ENCODE measurements at regions not wholly inside any gene's neighbourhood (a gene's known extent, or its start where the extent isn't known, plus 50 kb on each side); places are given as distances from the start of the nearest gene placed in this dataset.

GRCh38 chr12:125888921-125889320 is 823.7 kb downstream of the AACS start:
- H3K27ac ChIP-seq: no peak overlapping the region
- no peak overlapping the region for H3K4me3 ChIP-seq

DNA sequence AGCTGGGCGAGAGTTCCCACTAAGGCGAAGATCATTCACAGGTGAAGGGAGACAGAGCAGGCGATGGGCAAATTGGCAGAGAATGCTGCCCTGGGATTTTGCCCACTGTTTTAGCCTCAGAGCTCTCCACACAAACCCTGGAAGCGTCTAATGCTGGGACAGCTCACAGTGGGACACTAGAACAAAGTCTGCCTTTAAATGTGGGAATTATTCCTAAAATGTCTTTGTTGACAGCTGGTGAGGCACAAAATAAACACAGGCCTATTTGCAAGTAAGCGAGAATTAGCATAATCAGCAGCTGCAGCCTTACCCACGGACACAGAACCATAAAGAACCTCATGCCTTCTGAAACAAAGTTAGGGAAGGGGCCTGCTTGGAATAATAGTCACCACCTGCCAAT is 824.5 kb downstream of the AACS start:
- Histone ChIP-seq H3K27ac (no peak overlapping the region), H3K4me3 (no peak overlapping the region)

- no peak overlapping the region for H3K27ac ChIP-seq
Measured at GRCh38 chr12:125890366-125890905, 825.2 kb downstream of the AACS start.

DNA sequence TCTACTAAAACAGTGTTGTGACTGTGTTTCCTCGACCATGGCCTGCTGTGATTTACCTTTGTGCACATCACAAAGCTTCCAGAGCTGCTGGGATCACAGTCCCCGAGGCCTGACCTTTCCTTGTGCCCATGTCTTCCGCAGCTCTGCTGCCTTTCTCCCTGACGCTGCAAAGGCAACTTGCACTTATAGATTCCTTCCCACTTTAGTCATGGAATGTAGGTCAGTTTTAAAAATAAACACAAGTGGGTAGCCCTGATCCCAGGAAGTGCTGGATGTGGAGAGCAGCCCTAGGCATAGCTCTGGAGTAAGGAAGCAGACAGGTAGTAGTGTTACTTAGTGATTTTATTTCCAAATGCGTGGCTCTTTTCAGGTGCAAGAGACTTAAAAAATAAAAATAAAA is 825.7 kb downstream of the AACS start:
- Histone ChIP-seq H3K27ac (no peak overlapping the region), H3K4me3 (no peak overlapping the region)

More at GRCh38 chr12:125890366-125890905, 825.2 kb downstream of the AACS start:
- H3K4me3 ChIP-seq: no peak overlapping the region

- H3K4me3 ChIP-seq: no peak overlapping the region
- no peak overlapping the region for H3K27ac ChIP-seq
Measured at GRCh38 chr12:125892276-125892675, 827.0 kb downstream of the AACS start.

DNA sequence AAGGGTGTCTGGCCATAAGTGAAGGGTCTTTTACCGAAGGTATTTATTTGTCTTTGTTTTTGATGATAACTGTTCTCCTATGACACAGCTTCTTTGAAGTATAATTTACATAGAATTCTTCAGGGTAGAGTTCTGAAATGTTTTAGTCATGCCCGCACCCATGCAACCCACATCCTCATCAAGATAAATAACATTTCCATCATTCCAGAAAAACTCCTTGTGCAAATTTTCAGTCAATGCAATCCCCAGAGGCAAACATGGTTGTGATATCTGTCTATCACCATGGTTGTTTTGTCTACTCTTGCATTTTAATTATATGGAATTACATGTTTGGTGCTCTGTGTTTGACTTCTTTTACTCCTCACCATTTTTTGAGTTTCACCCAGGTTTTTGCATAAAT is 837.8 kb downstream of the AACS start:
- H3K4me3 ChIP-seq: no peak overlapping the region
- H3K27ac ChIP-seq: no peak overlapping the region

DNA sequence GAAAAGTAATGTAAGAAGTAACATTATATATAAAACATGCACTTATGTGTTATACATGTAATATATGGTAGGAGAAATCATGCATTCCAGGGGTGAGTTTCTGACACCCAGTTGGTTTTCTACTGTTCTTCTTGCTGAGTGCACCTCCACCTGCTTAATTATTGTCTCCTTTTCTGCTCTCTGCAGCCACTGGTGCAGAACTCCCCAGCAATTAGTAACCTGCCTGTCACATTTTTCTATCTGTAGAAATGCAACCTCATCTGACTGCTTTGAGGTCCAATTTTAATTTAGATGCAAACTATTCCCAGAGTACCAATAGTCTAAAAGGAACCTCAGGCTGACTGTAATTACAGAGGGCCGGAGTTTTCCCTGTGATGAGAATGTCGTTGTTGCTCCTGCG is 842.1 kb downstream of the AACS start:
- Histone ChIP-seq H3K4me3 (no peak overlapping the region), H3K27ac (no peak overlapping the region)

- Histone ChIP-seq H3K27ac (no peak overlapping the region), H3K4me3 (no peak overlapping the region)
Measured at GRCh38 chr12:125919856-125920470, 854.7 kb downstream of the AACS start.

GRCh38 chr12:125922330-125922729 is 857.1 kb downstream of the AACS start:
- H3K27ac ChIP-seq: no peak overlapping the region
- no peak overlapping the region for H3K4me3 ChIP-seq

GRCh38 chr12:125936502-125936901 is 871.3 kb downstream of the AACS start:
- Histone ChIP-seq H3K27ac (no peak overlapping the region), H3K4me3 (no peak overlapping the region)

- H3K4me3 ChIP-seq: no peak overlapping the region
- no peak overlapping the region for H3K27ac ChIP-seq
Measured at GRCh38 chr12:125944446-125944845, 879.2 kb downstream of the AACS start.

- Histone ChIP-seq H3K27ac (no peak overlapping the region), H3K4me3 (no peak overlapping the region)
Measured at GRCh38 chr12:125949471-125949870, 884.2 kb downstream of the AACS start.

DNA sequence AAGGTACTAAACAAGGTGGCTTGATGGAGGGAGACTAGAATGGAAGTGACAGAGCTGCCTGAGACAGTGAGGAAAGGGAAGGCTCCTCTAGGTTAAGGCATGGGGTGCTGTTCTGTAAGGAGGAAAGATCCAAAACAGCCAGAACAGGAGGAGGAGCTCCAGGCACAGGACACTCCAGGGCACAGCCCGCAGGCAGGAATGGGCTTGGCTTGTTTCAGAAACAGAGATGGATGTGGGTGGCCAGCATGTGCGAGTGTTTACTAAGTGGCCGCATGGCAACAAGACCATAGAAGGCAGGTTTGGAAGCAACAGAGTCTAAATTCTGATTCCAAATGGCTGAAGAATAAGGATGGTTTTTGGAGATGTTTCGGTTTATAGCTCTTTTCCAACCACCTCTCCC is 889.1 kb downstream of the AACS start:
- H3K27ac ChIP-seq: no peak overlapping the region
- no peak overlapping the region for H3K4me3 ChIP-seq

DNA sequence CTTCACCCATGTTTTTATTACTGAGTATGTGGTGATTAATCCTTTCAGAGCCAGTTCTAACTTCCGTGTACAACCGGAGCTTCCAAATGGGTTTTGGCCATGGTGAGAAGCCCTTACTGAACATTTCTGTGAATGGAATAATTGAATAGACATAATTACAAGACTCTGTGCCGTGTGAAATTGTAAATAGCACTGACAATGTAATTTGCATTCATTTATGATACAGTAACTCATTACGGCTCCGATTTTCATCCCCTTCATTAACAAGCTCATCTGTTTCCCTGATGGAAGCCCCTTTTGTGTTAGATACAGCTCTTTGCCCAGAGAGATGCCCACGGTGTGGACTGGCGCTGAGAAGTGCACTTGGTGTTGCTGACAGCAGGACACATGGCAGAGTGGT is 891.0 kb downstream of the AACS start:
- H3K27ac ChIP-seq: no peak overlapping the region
- no peak overlapping the region for H3K4me3 ChIP-seq

GRCh38 chr12:125966641-125967040 is 901.4 kb downstream of the AACS start:
- no peak overlapping the region for H3K4me3 ChIP-seq
- H3K27ac ChIP-seq: no peak overlapping the region

- H3K4me3 ChIP-seq: no peak overlapping the region
- no peak overlapping the region for H3K27ac ChIP-seq
Measured at GRCh38 chr12:125968413-125968812, 903.2 kb downstream of the AACS start.

DNA sequence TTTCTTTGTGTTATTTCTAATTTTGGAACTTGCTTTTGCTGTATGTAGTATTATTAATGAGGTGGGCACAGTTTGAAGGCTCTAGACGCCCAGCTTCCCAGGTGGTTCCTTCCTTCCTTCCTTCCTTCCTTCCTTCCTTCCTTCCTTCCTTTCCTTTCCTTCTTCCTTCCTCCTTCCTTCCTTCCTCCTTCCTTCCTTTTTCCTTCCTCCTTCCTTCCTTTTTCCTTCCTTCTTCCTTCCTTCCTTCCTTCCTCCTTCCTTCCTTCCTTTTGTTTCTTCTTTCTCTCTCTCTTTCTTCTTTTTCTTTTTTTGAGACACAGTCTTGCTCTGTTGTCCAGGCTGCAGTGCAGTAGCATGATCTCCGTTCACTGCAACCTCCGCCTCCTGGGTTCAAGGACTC is 906.7 kb downstream of the AACS start:
- no peak overlapping the region for H3K4me3 ChIP-seq
- no peak overlapping the region for H3K27ac ChIP-seq

DNA sequence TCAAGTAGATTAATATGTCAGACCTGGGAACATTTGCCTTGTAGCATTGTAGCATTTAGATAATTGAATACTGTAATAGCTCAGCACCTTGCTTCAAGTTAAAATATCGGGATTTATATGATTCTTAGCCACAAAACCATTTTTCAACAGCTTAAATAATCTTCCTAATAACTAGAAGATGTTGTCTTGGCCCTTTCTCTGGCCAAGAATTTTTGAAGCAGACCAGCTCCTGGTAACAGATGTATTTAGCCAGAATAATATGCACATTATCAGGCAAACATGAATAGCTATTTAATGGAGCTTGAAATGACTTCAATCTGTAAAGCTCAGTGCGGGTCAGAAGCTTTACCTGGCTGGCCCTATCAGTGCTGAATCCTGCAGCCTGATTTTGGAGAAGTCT is 913.1 kb downstream of the AACS start:
- H3K4me3 ChIP-seq: no peak overlapping the region
- H3K27ac ChIP-seq: no peak overlapping the region

DNA sequence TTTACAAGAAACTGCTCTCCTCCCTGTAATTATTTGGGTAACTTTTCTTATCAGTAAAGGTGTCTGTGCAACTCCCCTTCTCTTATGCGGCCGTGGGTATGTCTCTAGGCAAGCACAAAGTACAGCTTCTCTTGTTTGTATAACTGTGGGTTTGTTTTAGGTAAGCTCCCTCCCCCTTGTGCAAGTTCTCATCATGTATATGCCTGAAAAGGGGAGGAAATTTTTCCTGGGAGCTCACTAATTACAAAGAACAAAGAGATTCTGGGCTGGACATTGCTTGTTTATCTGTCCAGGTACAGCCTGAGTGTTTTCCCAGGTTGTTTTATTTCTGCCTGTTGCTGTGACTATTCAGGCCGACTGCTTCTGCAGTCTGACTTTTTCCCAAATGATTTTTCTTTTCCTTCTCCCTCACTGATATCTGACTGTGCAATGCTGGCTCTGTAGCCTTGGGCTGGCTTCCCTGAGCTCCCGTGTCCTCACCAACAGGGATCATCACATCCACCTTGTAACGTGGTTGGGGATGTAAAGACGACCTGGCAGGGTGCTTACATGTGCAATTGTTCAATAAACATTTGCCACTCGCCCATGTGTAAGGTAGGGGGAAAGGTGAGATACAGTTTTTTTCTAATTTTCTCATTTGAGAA is 916.5 kb downstream of the AACS start:
- H3K4me3 ChIP-seq: no peak overlapping the region
- no peak overlapping the region for H3K27ac ChIP-seq

DNA sequence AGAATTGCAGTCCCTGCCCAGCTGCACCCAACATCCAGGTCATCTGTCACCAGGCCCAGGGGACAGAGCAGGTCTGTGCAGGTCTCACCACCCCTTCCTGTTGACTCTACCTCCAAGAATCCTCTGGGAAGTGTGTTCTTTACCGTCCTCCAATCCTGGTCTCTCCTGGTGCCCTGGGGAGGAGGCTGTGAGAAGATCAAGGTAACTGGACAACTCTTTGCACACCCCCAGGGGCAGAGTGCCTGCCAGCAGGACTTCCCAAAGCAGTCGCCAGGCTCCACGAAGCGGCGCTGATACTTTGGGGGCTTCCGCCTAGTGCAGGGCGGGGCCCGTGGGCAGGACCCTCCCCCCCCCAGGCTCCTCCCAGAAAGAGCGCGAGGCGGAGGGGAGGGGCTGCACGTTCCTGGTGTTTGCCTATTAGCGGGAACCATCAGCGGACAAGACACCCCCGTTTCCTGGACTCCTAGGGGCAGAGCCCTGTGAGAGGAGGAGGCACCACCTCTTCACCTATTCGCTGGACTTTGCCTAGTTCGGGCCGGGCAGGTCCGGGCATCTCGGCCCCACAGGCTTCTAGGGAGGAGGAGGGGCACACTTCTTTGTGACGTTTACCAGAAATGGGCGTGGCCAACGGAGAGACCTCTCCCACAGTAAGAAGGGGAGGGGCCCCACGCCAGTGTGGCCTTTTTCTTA is 918.0 kb downstream of the AACS start:
- Histone ChIP-seq H3K27ac (peak overlapping the region in 1 of 21 experiments; percentile 18), H3K4me3 (peak overlapping the region in 4 of 7 experiments; percentile 19 to 32 (median 28))

Measured in skin epidermis (tissue), 12 donors.